ENCODE measurements at regions not wholly inside any gene's neighbourhood (a gene's known extent, or its start where the extent isn't known, plus 50 kb on each side); places are given as distances from the start of the nearest gene placed in this dataset.
"Not testable (repeated sequence)": the region's sequence is repeated elsewhere in the genome, so short reads cannot be mapped to it uniquely, and the experiment has no call there.

- DNase-seq = no peak
Observed at GRCh38 chr5:4614088-4614487, 526.0 kb upstream of the ADAMTS16 start.

GRCh38 chr5:4615369-4615768, 524.8 kb upstream of the ADAMTS16 start:
- DNase-seq = not testable (repeated sequence)

- DNase-seq = no peak
Observed at GRCh38 chr5:4625206-4625896, 514.8 kb upstream of the ADAMTS16 start.

GRCh38 chr5:4627131-4627530, 513.0 kb upstream of the ADAMTS16 start:
- DNase-seq = no peak

- no peak for DNase-seq
Observed at GRCh38 chr5:4627929-4628328, 512.2 kb upstream of the ADAMTS16 start.

GRCh38 chr5:4628645-4629385, 511.3 kb upstream of the ADAMTS16 start:
- no peak for DNase-seq

- DNase-seq = no peak
Observed at GRCh38 chr5:4630031-4630430, 510.1 kb upstream of the ADAMTS16 start.

- no peak for DNase-seq
Observed at GRCh38 chr5:4634342-4634741, 505.8 kb upstream of the ADAMTS16 start.

GRCh38 chr5:4636378-4636777, 503.8 kb upstream of the ADAMTS16 start:
- no peak for DNase-seq

GRCh38 chr5:4639946-4640345, 500.2 kb upstream of the ADAMTS16 start:
- no peak for DNase-seq

- no peak for DNase-seq
Observed at GRCh38 chr5:4640795-4641194, 499.3 kb upstream of the ADAMTS16 start.

GRCh38 chr5:4642525-4642924, 497.6 kb upstream of the ADAMTS16 start:
- DNase-seq = no peak

- DNase-seq = no peak
Observed at GRCh38 chr5:4643190-4643589, 496.9 kb upstream of the ADAMTS16 start.

- no peak for DNase-seq
Observed at GRCh38 chr5:4643960-4644359, 496.2 kb upstream of the ADAMTS16 start.

- DNase-seq = no peak
Observed at GRCh38 chr5:4646715-4647375, 493.3 kb upstream of the ADAMTS16 start.

GRCh38 chr5:4647955-4648354, 492.2 kb upstream of the ADAMTS16 start:
- DNase-seq = no peak

- DNase-seq = no peak
Observed at GRCh38 chr5:4651806-4652565, 488.1 kb upstream of the ADAMTS16 start.

GRCh38 chr5:4653475-4653874, 486.7 kb upstream of the ADAMTS16 start:
- DNase-seq = no peak

- DNase-seq = no peak
Observed at GRCh38 chr5:4659851-4660250, 480.3 kb upstream of the ADAMTS16 start.

- DNase-seq = no peak
Observed at GRCh38 chr5:4661326-4661725, 478.8 kb upstream of the ADAMTS16 start.

GRCh38 chr5:4661836-4662235, 478.3 kb upstream of the ADAMTS16 start:
- DNase-seq = no peak

GRCh38 chr5:4662756-4663155, 477.4 kb upstream of the ADAMTS16 start:
- no peak for DNase-seq

- DNase-seq = no peak
Observed at GRCh38 chr5:4665911-4666310, 474.2 kb upstream of the ADAMTS16 start.
